HCT116 (cell line): ENCODE measurements at regions not wholly inside any gene's neighbourhood (a gene's known extent, or its start where the extent isn't known, plus 50 kb on each side); places are given as distances from the start of the nearest gene placed in this dataset.

Source experiments
- CEBPB ChIP-seq: IDR thresholded peaks from 2 replicates; pipeline ENCODE4 v1.6.1; 2012; ENCODE audit warnings: low read depth
- ELF1 ChIP-seq: IDR thresholded peaks from 2 replicates; pipeline ENCODE4 v1.6.1; 2012; ENCODE audit warnings: low read depth, borderline replicate concordance
- EZH2phosphoT487 ChIP-seq: fragments of 200-600 bp; IDR thresholded peaks from 2 replicates; pipeline ENCODE4 v1.6.1; 2018; ENCODE audit warnings: antibody characterized with exemption, borderline replicate concordance
- JUND ChIP-seq: IDR thresholded peaks from 2 replicates; pipeline ENCODE4 v1.6.1; 2012
- POLR2A ChIP-seq: IDR thresholded peaks from 2 replicates; pipeline ENCODE4 v1.7.0; 2011; ENCODE audit warnings: borderline replicate concordance; ENCODE audit not compliant: insufficient read depth, insufficient read length; ENCODE audit errors: extremely low read depth
- POLR2AphosphoS5 ChIP-seq: IDR thresholded peaks from 2 replicates; pipeline ENCODE4 v1.6.1; 2011; ENCODE audit warnings: mild to moderate bottlenecking, low read depth, low read length, moderate library complexity
- SP1 ChIP-seq: IDR thresholded peaks from 2 replicates; pipeline ENCODE4 v1.6.1; 2012; ENCODE audit warnings: low read depth
- YY1 ChIP-seq: IDR thresholded peaks from 2 replicates; pipeline ENCODE4 v1.6.1; 2011; ENCODE audit warnings: low read length, low read depth, moderate library complexity, mild to moderate bottlenecking; ENCODE audit not compliant: insufficient replicate concordance; ENCODE audit errors: extremely low read depth
- TF ChIP-seq, protein P1 (sequence below), 3 experiments: fragments of 200-600 bp in 1 of 3; sonication (generic) in 1 of 3; IDR thresholded peaks in 2 of 3; conservative IDR thresholded peaks in 1 of 3; 2 replicates each; pipeline ENCODE4 v1.5.1; 2012 to 2017; ENCODE audit warnings: low read depth in 2 of 3, low read length in 2 of 3, antibody characterized with exemption in 1 of 3, borderline replicate concordance in 1 of 3, control low read depth in 1 of 3, mild to moderate bottlenecking in 1 of 3, mixed read lengths in 1 of 3, mixed run types in 1 of 3, moderate library complexity in 1 of 3; ENCODE audit not compliant: insufficient read depth in 1 of 3
- TF ChIP-seq, protein P2 (sequence below): IDR thresholded peaks from 2 replicates; pipeline ENCODE4 v1.6.1; 2012
- TF ChIP-seq, protein P3 (sequence below): IDR thresholded peaks from 2 replicates; pipeline ENCODE4 v1.6.1; 2012; ENCODE audit warnings: low read depth
- TF ChIP-seq, protein P4 (sequence below): IDR thresholded peaks from 2 replicates; pipeline ENCODE4 v1.6.1; 2012

DNA sequence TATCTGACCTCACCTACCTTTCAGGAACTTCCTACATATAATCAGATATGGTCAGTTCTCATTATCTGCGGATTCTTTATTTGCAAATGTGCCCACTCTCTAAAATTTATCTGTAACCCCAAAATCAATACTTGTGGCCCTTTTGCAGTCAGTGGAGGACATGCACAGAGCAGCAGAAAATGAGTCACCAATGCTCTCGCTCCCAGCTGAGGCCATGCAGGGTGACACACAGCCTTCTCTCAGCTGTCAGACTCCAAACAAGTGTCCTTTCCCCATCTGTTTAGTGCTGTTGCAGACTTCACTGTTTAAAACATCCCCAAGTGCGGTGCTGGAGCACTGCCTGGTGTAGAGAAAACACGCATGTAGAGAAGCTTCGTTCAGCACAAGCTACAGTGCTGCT lies 171.9 kb upstream of the SALL3 start:
- TF ChIP-seq, protein P1, sequence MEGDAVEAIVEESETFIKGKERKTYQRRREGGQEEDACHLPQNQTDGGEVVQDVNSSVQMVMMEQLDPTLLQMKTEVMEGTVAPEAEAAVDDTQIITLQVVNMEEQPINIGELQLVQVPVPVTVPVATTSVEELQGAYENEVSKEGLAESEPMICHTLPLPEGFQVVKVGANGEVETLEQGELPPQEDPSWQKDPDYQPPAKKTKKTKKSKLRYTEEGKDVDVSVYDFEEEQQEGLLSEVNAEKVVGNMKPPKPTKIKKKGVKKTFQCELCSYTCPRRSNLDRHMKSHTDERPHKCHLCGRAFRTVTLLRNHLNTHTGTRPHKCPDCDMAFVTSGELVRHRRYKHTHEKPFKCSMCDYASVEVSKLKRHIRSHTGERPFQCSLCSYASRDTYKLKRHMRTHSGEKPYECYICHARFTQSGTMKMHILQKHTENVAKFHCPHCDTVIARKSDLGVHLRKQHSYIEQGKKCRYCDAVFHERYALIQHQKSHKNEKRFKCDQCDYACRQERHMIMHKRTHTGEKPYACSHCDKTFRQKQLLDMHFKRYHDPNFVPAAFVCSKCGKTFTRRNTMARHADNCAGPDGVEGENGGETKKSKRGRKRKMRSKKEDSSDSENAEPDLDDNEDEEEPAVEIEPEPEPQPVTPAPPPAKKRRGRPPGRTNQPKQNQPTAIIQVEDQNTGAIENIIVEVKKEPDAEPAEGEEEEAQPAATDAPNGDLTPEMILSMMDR (IDR thresholded peaks at IDR 0.05 in 2 of 3, conservative IDR thresholded peaks at IDR 0.05 in 1 of 3; ENCODE audit: borderline replicate concordance in 1 of 3, insufficient read depth in 1 of 3, low read depth in 2 of 3, low read length in 2 of 3) = no peak
- TF ChIP-seq POLR2AphosphoS5 (no peak), POLR2A (no peak), YY1 (no peak), CEBPB (no peak), SP1 (no peak), ELF1 (no peak), JUND (no peak), EZH2phosphoT487 (no peak)
- TF ChIP-seq, protein P2, sequence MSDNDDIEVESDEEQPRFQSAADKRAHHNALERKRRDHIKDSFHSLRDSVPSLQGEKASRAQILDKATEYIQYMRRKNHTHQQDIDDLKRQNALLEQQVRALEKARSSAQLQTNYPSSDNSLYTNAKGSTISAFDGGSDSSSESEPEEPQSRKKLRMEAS = no peak
- TF ChIP-seq, protein P3, sequence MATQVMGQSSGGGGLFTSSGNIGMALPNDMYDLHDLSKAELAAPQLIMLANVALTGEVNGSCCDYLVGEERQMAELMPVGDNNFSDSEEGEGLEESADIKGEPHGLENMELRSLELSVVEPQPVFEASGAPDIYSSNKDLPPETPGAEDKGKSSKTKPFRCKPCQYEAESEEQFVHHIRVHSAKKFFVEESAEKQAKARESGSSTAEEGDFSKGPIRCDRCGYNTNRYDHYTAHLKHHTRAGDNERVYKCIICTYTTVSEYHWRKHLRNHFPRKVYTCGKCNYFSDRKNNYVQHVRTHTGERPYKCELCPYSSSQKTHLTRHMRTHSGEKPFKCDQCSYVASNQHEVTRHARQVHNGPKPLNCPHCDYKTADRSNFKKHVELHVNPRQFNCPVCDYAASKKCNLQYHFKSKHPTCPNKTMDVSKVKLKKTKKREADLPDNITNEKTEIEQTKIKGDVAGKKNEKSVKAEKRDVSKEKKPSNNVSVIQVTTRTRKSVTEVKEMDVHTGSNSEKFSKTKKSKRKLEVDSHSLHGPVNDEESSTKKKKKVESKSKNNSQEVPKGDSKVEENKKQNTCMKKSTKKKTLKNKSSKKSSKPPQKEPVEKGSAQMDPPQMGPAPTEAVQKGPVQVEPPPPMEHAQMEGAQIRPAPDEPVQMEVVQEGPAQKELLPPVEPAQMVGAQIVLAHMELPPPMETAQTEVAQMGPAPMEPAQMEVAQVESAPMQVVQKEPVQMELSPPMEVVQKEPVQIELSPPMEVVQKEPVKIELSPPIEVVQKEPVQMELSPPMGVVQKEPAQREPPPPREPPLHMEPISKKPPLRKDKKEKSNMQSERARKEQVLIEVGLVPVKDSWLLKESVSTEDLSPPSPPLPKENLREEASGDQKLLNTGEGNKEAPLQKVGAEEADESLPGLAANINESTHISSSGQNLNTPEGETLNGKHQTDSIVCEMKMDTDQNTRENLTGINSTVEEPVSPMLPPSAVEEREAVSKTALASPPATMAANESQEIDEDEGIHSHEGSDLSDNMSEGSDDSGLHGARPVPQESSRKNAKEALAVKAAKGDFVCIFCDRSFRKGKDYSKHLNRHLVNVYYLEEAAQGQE = no peak
- TF ChIP-seq, protein P4, sequence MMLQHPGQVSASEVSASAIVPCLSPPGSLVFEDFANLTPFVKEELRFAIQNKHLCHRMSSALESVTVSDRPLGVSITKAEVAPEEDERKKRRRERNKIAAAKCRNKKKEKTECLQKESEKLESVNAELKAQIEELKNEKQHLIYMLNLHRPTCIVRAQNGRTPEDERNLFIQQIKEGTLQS = no peak
